ENCODE measurements at regions not wholly inside any gene's neighbourhood (a gene's known extent, or its start where the extent isn't known, plus 50 kb on each side); places are given as distances from the start of the nearest gene placed in this dataset.

DNA sequence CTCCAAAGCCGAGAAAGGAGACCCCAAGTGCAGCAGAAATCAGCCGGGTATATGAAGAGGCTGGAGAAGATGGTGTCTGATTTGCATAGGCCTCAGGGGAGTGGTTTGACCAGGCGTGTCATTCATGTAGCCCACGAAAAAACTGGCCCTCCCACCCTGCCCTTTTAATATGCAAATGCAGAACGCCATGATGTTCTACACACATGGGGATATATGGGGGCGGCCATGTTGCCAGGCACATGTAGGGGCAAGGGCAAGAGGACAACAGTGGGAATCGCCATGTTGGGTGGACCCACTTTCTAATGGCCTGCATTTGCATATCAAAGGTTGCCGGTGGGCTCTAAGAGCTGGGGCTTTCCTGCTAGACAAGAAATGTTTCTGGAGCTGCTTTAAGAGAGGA lies 86.4 kb downstream of the ISX start:
- no peaks in the 10 kb centered on the region for H3K36me3 ChIP-seq (ENCODE audit: control insufficient read depth, insufficient read depth, low read length)
- TF ChIP-seq, protein P1, sequence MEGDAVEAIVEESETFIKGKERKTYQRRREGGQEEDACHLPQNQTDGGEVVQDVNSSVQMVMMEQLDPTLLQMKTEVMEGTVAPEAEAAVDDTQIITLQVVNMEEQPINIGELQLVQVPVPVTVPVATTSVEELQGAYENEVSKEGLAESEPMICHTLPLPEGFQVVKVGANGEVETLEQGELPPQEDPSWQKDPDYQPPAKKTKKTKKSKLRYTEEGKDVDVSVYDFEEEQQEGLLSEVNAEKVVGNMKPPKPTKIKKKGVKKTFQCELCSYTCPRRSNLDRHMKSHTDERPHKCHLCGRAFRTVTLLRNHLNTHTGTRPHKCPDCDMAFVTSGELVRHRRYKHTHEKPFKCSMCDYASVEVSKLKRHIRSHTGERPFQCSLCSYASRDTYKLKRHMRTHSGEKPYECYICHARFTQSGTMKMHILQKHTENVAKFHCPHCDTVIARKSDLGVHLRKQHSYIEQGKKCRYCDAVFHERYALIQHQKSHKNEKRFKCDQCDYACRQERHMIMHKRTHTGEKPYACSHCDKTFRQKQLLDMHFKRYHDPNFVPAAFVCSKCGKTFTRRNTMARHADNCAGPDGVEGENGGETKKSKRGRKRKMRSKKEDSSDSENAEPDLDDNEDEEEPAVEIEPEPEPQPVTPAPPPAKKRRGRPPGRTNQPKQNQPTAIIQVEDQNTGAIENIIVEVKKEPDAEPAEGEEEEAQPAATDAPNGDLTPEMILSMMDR (IDR thresholded peaks at IDR 0.05; ENCODE audit: insufficient read depth, low read length, poor library complexity, severe bottlenecking) = no peak
- no peaks in the 10 kb centered on the region for H3K27me3 ChIP-seq (replicated peaks; ENCODE audit: control insufficient read depth, insufficient read depth, low read length)
- no peak overlapping the region for H3K4me3 ChIP-seq (replicated peaks; ENCODE audit: low read depth, low read length)
- DNase-seq (ENCODE audit: extremely low read depth, insufficient read length) = no peak

DNA sequence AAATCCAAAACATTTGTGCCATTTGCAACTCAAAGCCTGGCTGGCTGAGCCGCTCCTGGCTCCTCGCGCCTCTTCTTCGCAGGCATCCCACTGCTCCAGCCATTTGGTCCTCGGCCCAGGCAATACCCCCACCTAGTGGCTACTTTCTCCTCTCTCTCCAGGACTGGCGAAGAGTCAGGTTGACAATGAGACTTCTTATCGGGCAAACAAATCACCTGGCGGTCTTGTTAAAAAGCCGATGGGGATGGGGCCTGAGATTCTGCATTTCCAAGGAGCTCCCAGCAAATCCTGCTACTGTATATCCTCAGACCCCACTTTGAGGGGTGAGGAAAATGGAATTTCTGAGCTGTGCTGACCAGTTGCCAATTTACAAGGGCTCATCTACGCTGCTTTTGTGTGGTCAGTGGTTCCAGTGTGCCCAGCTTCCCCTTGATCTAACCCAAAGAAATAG lies 89.0 kb downstream of the ISX start:
- H3K36me3 ChIP-seq (ENCODE audit: control insufficient read depth, insufficient read depth, low read length) = no peaks in the 10 kb centered on the region
- no peaks in the 10 kb centered on the region for H3K27me3 ChIP-seq (replicated peaks; ENCODE audit: control insufficient read depth, insufficient read depth, low read length)
- no peak overlapping the region for H3K4me3 ChIP-seq (replicated peaks; ENCODE audit: low read depth, low read length)
- DNase-seq (ENCODE audit: extremely low read depth, insufficient read length) = no peak
- TF ChIP-seq, protein P1 (IDR thresholded peaks at IDR 0.05; ENCODE audit: insufficient read depth, low read length, poor library complexity, severe bottlenecking) = peak; percentile 84

DNA sequence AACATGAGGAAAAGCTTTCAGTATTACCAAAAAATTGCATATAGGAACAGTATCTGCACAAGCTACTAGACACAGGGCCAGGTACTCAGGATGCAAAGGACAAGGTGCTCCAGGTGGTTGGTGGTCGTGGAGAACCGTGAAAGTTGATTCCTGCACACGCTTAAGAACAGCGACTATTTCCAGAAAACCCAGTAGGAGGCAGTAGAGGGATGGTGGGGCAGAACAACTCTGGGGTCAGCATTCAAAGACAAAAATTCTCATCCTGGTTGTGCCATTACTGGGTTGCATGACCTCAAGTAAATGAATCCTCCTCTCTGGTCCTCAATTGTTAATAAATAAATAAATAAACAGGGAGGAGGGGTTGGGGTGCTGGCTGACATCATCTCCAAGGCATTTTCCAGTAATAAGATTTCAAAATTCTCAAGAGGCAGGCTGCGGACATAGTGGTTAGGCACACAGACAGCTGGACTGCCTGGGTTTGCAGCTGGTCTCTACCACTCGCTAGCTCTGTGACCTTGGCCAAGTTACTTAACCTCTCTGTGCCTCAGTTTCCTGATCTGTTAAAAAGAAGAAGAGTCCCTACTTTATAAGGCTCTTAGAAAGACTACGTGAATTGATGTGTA lies 89.6 kb downstream of the ISX start:
- TF ChIP-seq, protein P1 (IDR thresholded peaks at IDR 0.05; ENCODE audit: insufficient read depth, low read length, poor library complexity, severe bottlenecking) = peak; percentile 12
- no peaks in the 10 kb centered on the region for H3K27me3 ChIP-seq (replicated peaks; ENCODE audit: control insufficient read depth, insufficient read depth, low read length)
- no peak overlapping the region for H3K4me3 ChIP-seq (replicated peaks; ENCODE audit: low read depth, low read length)
- no peak for DNase-seq (ENCODE audit: extremely low read depth, insufficient read length)
- no peaks in the 10 kb centered on the region for H3K36me3 ChIP-seq (ENCODE audit: control insufficient read depth, insufficient read depth, low read length)

DNA sequence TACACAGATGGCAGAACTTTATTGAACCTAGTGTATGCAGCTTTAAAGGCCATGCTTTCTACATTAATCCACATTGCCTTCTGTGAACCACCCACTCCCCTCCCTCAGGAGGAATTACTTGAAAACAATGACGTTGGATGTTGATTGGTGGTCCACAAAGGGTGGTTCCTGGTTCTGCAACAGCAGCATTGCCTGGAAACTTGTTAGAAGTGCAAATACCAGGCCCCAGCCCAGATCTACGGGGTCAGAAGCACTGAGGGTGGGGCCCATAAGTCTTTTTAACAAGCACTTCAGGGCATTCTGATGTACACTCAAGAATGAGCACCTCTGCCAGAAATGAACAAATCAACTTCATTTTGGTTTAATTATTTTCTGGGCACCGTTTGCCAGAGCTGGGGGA lies 91.0 kb downstream of the ISX start:
- Histone ChIP-seq H3K4me3 (replicated peaks; ENCODE audit: low read depth, low read length) (peak overlapping the region; percentile 48), H3K36me3 (ENCODE audit: control insufficient read depth, insufficient read depth, low read length) (no peaks in the 10 kb centered on the region), H3K27me3 (replicated peaks; ENCODE audit: control insufficient read depth, insufficient read depth, low read length) (no peaks in the 10 kb centered on the region)
- TF ChIP-seq, protein P1 (IDR thresholded peaks at IDR 0.05; ENCODE audit: insufficient read depth, low read length, poor library complexity, severe bottlenecking) = no peak
- DNase-seq (ENCODE audit: extremely low read depth, insufficient read length) = no peak

DNA sequence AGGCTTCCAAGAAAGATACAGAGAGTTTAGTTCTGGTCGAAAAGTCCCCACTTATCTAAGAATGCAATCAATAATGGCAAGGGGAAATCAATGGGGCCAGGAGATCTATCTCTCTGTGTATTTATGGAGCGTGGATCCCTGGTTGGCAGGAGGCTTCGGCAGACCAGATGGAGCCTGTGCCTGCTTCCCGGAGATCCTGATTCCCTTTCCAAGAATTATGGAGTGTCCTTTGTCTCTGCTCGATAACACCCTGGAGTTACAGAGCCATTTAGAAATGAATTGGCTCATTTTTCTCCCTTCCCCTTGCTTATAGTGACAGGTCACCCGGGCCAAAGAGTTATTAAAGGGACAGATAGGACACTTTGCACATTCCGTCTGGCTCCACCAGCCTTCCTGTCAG lies 92.4 kb downstream of the ISX start:
- TF ChIP-seq, protein P1 (IDR thresholded peaks at IDR 0.05; ENCODE audit: insufficient read depth, low read length, poor library complexity, severe bottlenecking) = no peak
- Histone ChIP-seq H3K27me3 (replicated peaks; ENCODE audit: control insufficient read depth, insufficient read depth, low read length) (no peaks in the 10 kb centered on the region), H3K4me3 (replicated peaks; ENCODE audit: low read depth, low read length) (no peak overlapping the region), H3K36me3 (ENCODE audit: control insufficient read depth, insufficient read depth, low read length) (no peaks in the 10 kb centered on the region)
- no peak for DNase-seq (ENCODE audit: extremely low read depth, insufficient read length)

GRCh38 chr22:35159343-35159742 lies 93.4 kb downstream of the ISX start:
- no peaks in the 10 kb centered on the region for H3K27me3 ChIP-seq (replicated peaks; ENCODE audit: control insufficient read depth, insufficient read depth, low read length)
- H3K36me3 ChIP-seq (ENCODE audit: control insufficient read depth, insufficient read depth, low read length) = no peaks in the 10 kb centered on the region
- TF ChIP-seq, protein P1 (IDR thresholded peaks at IDR 0.05; ENCODE audit: insufficient read depth, low read length, poor library complexity, severe bottlenecking) = no peak
- no peak for DNase-seq (ENCODE audit: extremely low read depth, insufficient read length)
- no peak overlapping the region for H3K4me3 ChIP-seq (replicated peaks; ENCODE audit: low read depth, low read length)

All from GM06990 (cell line).